ENCODE measurements at regions not wholly inside any gene's neighbourhood (a gene's known extent, or its start where the extent isn't known, plus 50 kb on each side); places are given as distances from the start of the nearest gene placed in this dataset.

DNA sequence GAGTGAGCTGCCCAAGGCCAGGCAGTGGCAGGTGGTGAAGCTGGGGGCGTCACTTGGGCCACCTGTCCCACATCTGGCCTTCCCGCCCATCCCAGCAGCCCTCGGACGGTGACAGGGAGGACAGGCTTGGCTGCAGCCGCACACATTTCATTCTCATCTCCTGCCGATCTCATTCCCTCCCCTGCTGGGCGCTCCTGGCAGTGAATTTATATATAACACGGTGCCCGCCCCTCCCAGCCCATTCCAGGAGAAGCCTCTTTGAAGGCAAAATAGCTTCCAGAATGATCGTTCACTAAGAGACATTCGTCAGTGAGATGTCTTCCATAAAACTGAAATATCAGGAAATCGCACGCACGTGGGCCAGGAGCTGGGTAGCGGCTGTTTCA is 861.3 kb downstream of the TBC1D22A start:
- no peak for DNase-seq
- no peak overlapping the region for H3K4me3 ChIP-seq (ENCODE audit: insufficient read depth, low read depth, low read length, poor library complexity, severe bottlenecking)
- no peaks in the 10 kb centered on the region for H3K36me3 ChIP-seq (ENCODE audit: control insufficient read depth, insufficient read depth, low read length)
- no peak overlapping the region for H3K27ac ChIP-seq (ENCODE audit: insufficient read depth, low read length, poor library complexity, severe bottlenecking)
- no peaks in the 10 kb centered on the region for H3K27me3 ChIP-seq (replicated peaks; ENCODE audit: control insufficient read depth, insufficient read depth, low read length, poor library complexity, severe bottlenecking)
- H3K9me3 ChIP-seq (ENCODE audit: control insufficient read depth, low read length) = no peaks in the 10 kb centered on the region
- no peaks in the 10 kb centered on the region for H3K4me1 ChIP-seq (ENCODE audit: control insufficient read depth, insufficient read depth, low read length, poor library complexity, severe bottlenecking)

- H3K27me3 ChIP-seq (replicated peaks; ENCODE audit: control insufficient read depth, insufficient read depth, low read length, poor library complexity, severe bottlenecking) = no peaks in the 10 kb centered on the region
- H3K9me3 ChIP-seq (ENCODE audit: control insufficient read depth, low read length) = no peaks in the 10 kb centered on the region
- no peak overlapping the region for H3K4me3 ChIP-seq (ENCODE audit: insufficient read depth, low read depth, low read length, poor library complexity, severe bottlenecking)
- H3K36me3 ChIP-seq (ENCODE audit: control insufficient read depth, insufficient read depth, low read length) = no peaks in the 10 kb centered on the region
- no peaks in the 10 kb centered on the region for H3K4me1 ChIP-seq (ENCODE audit: control insufficient read depth, insufficient read depth, low read length, poor library complexity, severe bottlenecking)
- H3K27ac ChIP-seq (ENCODE audit: insufficient read depth, low read length, poor library complexity, severe bottlenecking) = no peak overlapping the region
- DNase-seq = no peak
These were observed 860.8 kb downstream of the TBC1D22A start for GRCh38 chr22:47623066-47623762.

DNA sequence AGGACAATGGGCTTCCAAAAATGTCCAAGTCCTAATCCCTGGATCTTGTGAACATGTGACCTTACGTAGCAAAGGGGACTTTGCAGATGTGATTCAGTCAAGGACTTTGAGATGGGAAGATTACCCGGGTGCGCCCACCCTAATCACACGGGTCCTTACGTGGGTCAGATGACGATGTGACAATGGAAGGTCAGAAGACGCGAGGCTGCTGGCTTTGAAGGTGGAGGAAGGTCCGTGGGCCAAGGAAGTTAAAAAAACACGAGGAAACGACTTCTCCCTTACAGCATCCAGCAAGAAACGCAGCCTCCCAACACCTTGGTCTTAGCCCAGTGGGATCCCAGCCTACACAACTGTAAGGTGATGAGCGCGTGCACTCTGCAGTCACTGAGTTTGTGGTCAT is 860.1 kb downstream of the TBC1D22A start:
- H3K27ac ChIP-seq (ENCODE audit: insufficient read depth, low read length, poor library complexity, severe bottlenecking) = no peak overlapping the region
- no peaks in the 10 kb centered on the region for H3K27me3 ChIP-seq (replicated peaks; ENCODE audit: control insufficient read depth, insufficient read depth, low read length, poor library complexity, severe bottlenecking)
- no peak overlapping the region for H3K4me3 ChIP-seq (ENCODE audit: insufficient read depth, low read depth, low read length, poor library complexity, severe bottlenecking)
- DNase-seq = no peak
- H3K9me3 ChIP-seq (ENCODE audit: control insufficient read depth, low read length) = no peaks in the 10 kb centered on the region
- H3K36me3 ChIP-seq (ENCODE audit: control insufficient read depth, insufficient read depth, low read length) = no peaks in the 10 kb centered on the region
- no peaks in the 10 kb centered on the region for H3K4me1 ChIP-seq (ENCODE audit: control insufficient read depth, insufficient read depth, low read length, poor library complexity, severe bottlenecking)

DNA sequence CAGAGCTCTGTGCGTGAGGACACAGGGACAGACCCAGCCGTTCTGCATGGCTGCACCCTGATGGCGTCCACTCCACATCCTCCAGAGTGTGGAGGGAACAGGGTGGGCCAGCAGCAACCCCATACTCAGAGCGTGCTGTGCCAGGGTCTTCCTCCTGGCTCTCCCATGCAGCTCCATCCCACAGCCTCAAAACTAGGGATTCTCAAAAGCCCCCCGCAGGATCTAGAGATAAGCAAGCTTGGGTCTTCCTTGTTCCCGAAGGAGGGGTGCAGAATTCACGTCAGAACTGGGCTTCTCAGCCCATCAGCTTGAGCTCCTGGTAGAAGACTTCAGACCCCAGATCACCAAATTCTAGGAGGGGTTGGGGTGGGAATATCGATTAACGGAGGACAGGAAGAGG is 858.8 kb downstream of the TBC1D22A start:
- DNase-seq = no peak
- Histone ChIP-seq H3K27ac (ENCODE audit: insufficient read depth, low read length, poor library complexity, severe bottlenecking) (no peak overlapping the region), H3K4me1 (ENCODE audit: control insufficient read depth, insufficient read depth, low read length, poor library complexity, severe bottlenecking) (no peaks in the 10 kb centered on the region), H3K9me3 (ENCODE audit: control insufficient read depth, low read length) (no peaks in the 10 kb centered on the region), H3K4me3 (ENCODE audit: insufficient read depth, low read depth, low read length, poor library complexity, severe bottlenecking) (no peak overlapping the region), H3K36me3 (ENCODE audit: control insufficient read depth, insufficient read depth, low read length) (no peaks in the 10 kb centered on the region), H3K27me3 (replicated peaks; ENCODE audit: control insufficient read depth, insufficient read depth, low read length, poor library complexity, severe bottlenecking) (no peaks in the 10 kb centered on the region)

DNA sequence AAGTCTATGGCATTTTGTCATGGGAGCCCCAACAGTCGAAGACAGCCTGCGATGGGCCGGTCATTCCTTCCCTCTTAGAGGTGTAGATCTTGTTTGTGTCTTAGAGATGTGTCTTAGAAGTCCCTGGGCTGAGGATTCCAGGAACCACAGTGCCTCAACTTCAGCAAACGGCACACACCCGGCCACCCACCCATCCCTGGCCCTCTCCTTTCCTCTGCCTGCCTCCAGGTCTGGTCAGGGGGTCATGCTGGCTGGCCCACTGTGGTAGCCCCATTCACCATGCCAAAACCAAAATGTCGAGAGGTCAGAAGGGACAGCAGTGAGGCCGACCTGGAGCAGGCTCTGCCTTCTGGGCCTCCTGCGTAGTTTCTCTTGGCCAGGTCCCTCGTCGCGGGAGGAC is 857.9 kb downstream of the TBC1D22A start:
- no peaks in the 10 kb centered on the region for H3K27me3 ChIP-seq (replicated peaks; ENCODE audit: control insufficient read depth, insufficient read depth, low read length, poor library complexity, severe bottlenecking)
- H3K36me3 ChIP-seq (ENCODE audit: control insufficient read depth, insufficient read depth, low read length) = no peaks in the 10 kb centered on the region
- no peak for DNase-seq
- H3K4me3 ChIP-seq (ENCODE audit: insufficient read depth, low read depth, low read length, poor library complexity, severe bottlenecking) = no peak overlapping the region
- no peak overlapping the region for H3K27ac ChIP-seq (ENCODE audit: insufficient read depth, low read length, poor library complexity, severe bottlenecking)
- H3K4me1 ChIP-seq (ENCODE audit: control insufficient read depth, insufficient read depth, low read length, poor library complexity, severe bottlenecking) = no peaks in the 10 kb centered on the region
- no peaks in the 10 kb centered on the region for H3K9me3 ChIP-seq (ENCODE audit: control insufficient read depth, low read length)

- no peak overlapping the region for H3K27ac ChIP-seq (ENCODE audit: insufficient read depth, low read length, poor library complexity, severe bottlenecking)
- H3K9me3 ChIP-seq (ENCODE audit: control insufficient read depth, low read length) = no peaks in the 10 kb centered on the region
- no peak overlapping the region for H3K4me3 ChIP-seq (ENCODE audit: insufficient read depth, low read depth, low read length, poor library complexity, severe bottlenecking)
- no peaks in the 10 kb centered on the region for H3K4me1 ChIP-seq (ENCODE audit: control insufficient read depth, insufficient read depth, low read length, poor library complexity, severe bottlenecking)
- DNase-seq = no peak
- no peaks in the 10 kb centered on the region for H3K36me3 ChIP-seq (ENCODE audit: control insufficient read depth, insufficient read depth, low read length)
- no peaks in the 10 kb centered on the region for H3K27me3 ChIP-seq (replicated peaks; ENCODE audit: control insufficient read depth, insufficient read depth, low read length, poor library complexity, severe bottlenecking)
These were observed 857.2 kb downstream of the TBC1D22A start for GRCh38 chr22:47619631-47620030.

GRCh38 chr22:47618180-47619010 is 855.9 kb downstream of the TBC1D22A start:
- H3K4me3 ChIP-seq (ENCODE audit: insufficient read depth, low read depth, low read length, poor library complexity, severe bottlenecking) = no peak overlapping the region
- H3K36me3 ChIP-seq (ENCODE audit: control insufficient read depth, insufficient read depth, low read length) = no peaks in the 10 kb centered on the region
- H3K9me3 ChIP-seq (ENCODE audit: control insufficient read depth, low read length) = no peaks in the 10 kb centered on the region
- no peaks in the 10 kb centered on the region for H3K27me3 ChIP-seq (replicated peaks; ENCODE audit: control insufficient read depth, insufficient read depth, low read length, poor library complexity, severe bottlenecking)
- H3K4me1 ChIP-seq (ENCODE audit: control insufficient read depth, insufficient read depth, low read length, poor library complexity, severe bottlenecking) = no peaks in the 10 kb centered on the region
- DNase-seq = no peak
- no peak overlapping the region for H3K27ac ChIP-seq (ENCODE audit: insufficient read depth, low read length, poor library complexity, severe bottlenecking)

- Histone ChIP-seq H3K27me3 (replicated peaks; ENCODE audit: control insufficient read depth, insufficient read depth, low read length, poor library complexity, severe bottlenecking) (no peaks in the 10 kb centered on the region), H3K36me3 (ENCODE audit: control insufficient read depth, insufficient read depth, low read length) (no peaks in the 10 kb centered on the region), H3K27ac (ENCODE audit: insufficient read depth, low read length, poor library complexity, severe bottlenecking) (no peak overlapping the region), H3K9me3 (ENCODE audit: control insufficient read depth, low read length) (no peaks in the 10 kb centered on the region), H3K4me3 (ENCODE audit: insufficient read depth, low read depth, low read length, poor library complexity, severe bottlenecking) (no peak overlapping the region), H3K4me1 (ENCODE audit: control insufficient read depth, insufficient read depth, low read length, poor library complexity, severe bottlenecking) (no peaks in the 10 kb centered on the region)
- DNase-seq = no peak
These were observed 854.7 kb downstream of the TBC1D22A start for GRCh38 chr22:47617186-47617585.

DNA sequence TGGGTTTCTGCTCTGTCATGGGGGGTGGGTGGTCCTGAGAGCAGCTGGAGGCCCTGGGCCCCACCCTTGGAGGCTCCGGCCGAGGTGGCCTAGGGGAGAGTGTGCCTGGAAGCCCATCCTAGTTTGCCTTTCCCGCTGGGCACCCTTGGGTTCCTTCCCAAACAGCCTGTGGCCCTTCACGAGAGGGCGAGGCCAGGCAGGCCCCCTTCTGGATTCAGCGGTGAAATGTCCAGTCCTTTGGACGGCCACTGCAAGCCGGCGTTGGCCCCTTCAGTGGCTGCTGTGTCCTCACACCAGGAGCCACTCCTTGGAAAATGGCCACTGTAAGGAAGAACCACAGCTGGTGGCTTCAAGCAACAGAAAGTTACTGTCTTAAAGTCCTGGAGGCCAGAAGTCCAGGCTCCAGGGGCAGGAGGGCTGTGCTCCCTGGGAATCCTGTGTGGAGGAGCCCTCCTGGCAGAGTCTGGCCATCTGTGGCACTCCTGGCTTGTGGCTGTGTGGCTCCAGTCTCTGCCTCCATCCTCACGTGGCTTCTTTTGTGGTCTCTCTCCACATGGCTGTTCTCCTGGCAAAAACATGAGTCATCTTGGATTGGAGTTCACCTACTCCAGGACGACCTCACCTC is 854.1 kb downstream of the TBC1D22A start:
- no peaks in the 10 kb centered on the region for H3K27me3 ChIP-seq (replicated peaks; ENCODE audit: control insufficient read depth, insufficient read depth, low read length, poor library complexity, severe bottlenecking)
- no peaks in the 10 kb centered on the region for H3K4me1 ChIP-seq (ENCODE audit: control insufficient read depth, insufficient read depth, low read length, poor library complexity, severe bottlenecking)
- DNase-seq = no peak
- H3K4me3 ChIP-seq (ENCODE audit: insufficient read depth, low read depth, low read length, poor library complexity, severe bottlenecking) = no peak overlapping the region
- no peak overlapping the region for H3K27ac ChIP-seq (ENCODE audit: insufficient read depth, low read length, poor library complexity, severe bottlenecking)
- no peaks in the 10 kb centered on the region for H3K36me3 ChIP-seq (ENCODE audit: control insufficient read depth, insufficient read depth, low read length)
- H3K9me3 ChIP-seq (ENCODE audit: control insufficient read depth, low read length) = no peaks in the 10 kb centered on the region

DNA sequence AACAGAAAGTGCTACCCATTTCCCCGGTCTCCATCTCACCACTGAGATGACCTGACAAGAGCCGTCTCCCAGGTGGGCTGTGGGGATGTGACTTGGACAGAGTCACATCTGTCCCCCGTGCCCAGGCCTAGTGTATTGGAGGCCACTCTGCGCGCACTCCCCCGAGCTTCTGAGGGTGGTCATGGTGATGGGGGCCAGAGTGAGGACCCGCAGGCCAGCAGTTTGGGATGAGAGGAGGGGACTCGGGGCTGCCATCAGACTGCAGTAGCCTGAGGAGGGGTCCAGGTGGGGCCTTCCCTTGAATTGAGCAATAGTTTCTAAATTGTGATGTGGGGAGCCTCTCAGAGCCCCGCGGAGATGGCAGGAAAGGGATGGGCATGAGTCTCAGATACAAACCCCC is 852.6 kb downstream of the TBC1D22A start:
- H3K27ac ChIP-seq (ENCODE audit: insufficient read depth, low read length, poor library complexity, severe bottlenecking) = no peak overlapping the region
- no peaks in the 10 kb centered on the region for H3K4me1 ChIP-seq (ENCODE audit: control insufficient read depth, insufficient read depth, low read length, poor library complexity, severe bottlenecking)
- H3K27me3 ChIP-seq (replicated peaks; ENCODE audit: control insufficient read depth, insufficient read depth, low read length, poor library complexity, severe bottlenecking) = no peaks in the 10 kb centered on the region
- DNase-seq = no peak
- no peak overlapping the region for H3K4me3 ChIP-seq (ENCODE audit: insufficient read depth, low read depth, low read length, poor library complexity, severe bottlenecking)
- H3K9me3 ChIP-seq (ENCODE audit: control insufficient read depth, low read length) = no peaks in the 10 kb centered on the region
- no peaks in the 10 kb centered on the region for H3K36me3 ChIP-seq (ENCODE audit: control insufficient read depth, insufficient read depth, low read length)
